Effector CD4-positive, alpha-beta T cell (primary cell): ENCODE measurements at regions not wholly inside any gene's neighbourhood (a gene's known extent, or its start where the extent isn't known, plus 50 kb on each side); places are given as distances from the start of the nearest gene placed in this dataset.
"Not testable (repeated sequence)": the region's sequence is repeated elsewhere in the genome, so short reads cannot be mapped to it uniquely, and the experiment has no call there.

ENCODE experiments used
- DNase-seq: peaks from one replicate; pipeline ENCODE4 v3.0.0-alpha.2; 2020

DNA sequence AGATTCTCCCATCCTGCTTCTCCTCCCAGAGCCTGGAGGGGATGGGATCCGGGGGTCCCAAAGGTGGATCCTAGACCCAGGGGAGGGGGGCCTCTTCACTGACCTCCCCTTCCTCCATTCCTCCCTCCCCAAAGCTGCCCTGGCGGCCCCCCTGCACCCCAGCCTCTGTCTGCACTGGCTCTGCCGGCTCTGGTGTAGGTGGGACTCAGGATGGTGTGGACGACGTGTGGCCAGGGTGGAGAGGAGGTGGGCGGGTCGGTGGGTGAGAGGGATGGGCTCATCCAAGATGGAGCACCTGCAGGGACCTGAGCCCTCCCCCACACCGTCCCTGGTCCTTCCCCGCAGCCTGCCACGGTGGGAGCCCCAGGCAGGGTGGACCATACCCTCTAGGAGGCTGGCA, 355.6 kb downstream of the TMEM121 start:
- DNase-seq: not testable (repeated sequence)

DNA sequence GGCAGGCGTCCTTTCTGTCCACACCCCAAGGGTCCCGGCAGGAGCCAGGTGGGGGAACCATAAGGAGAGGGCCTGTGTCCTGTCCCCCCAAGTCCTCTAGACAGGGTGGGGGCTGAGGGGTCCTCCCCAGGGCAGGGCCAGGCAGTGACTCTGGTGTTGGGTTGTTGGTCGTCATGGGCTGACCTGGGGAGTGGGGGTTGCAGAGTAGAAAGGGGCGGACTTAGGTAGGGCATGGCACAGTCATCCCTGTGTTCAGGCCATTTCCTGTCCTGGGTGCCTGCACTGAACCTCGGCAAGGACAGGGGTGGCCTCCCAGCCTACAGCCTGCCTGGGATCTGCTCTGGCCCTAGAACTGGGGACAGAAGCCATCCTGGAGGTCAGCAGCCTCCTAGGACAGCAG, 356.2 kb downstream of the TMEM121 start:
- no peak for DNase-seq

GRCh38 chr14:105883066-105884005, 357.0 kb downstream of the TMEM121 start:
- no peak for DNase-seq

GRCh38 chr14:105884192-105884807, 357.9 kb downstream of the TMEM121 start:
- DNase-seq: not testable (repeated sequence)

GRCh38 chr14:105884808-105885281, 358.5 kb downstream of the TMEM121 start:
- DNase-seq: no peak

- no peak for DNase-seq
These were observed 359.4 kb downstream of the TMEM121 start for GRCh38 chr14:105885561-105886320.

DNA sequence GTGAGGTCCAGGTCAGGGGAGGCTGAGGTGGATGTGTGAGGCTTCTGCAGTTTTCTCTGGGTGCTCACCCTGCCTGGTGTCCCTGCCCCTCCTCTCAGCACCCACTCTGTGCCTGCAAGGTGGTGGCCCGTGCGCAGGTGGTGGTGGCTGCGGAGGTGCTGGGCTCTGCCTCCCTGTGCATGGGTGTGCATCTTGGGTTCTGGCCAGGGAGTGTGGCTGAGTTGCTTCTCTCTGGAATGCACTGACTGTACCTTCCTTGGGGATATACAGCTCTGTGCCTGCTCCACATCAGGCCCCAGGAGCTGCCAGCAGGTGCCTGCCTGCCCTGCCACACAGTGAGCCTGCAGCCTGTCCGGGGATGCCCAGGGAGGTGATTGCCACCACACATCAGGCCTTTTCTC, 360.4 kb downstream of the TMEM121 start:
- not testable (repeated sequence) for DNase-seq

- DNase-seq: no peak
These were observed 361.3 kb downstream of the TMEM121 start for GRCh38 chr14:105887692-105888091.

- DNase-seq: no peak
These were observed 361.8 kb downstream of the TMEM121 start for GRCh38 chr14:105888151-105888550.

- no peak for DNase-seq
These were observed 362.6 kb downstream of the TMEM121 start for GRCh38 chr14:105888784-105889665.

DNA sequence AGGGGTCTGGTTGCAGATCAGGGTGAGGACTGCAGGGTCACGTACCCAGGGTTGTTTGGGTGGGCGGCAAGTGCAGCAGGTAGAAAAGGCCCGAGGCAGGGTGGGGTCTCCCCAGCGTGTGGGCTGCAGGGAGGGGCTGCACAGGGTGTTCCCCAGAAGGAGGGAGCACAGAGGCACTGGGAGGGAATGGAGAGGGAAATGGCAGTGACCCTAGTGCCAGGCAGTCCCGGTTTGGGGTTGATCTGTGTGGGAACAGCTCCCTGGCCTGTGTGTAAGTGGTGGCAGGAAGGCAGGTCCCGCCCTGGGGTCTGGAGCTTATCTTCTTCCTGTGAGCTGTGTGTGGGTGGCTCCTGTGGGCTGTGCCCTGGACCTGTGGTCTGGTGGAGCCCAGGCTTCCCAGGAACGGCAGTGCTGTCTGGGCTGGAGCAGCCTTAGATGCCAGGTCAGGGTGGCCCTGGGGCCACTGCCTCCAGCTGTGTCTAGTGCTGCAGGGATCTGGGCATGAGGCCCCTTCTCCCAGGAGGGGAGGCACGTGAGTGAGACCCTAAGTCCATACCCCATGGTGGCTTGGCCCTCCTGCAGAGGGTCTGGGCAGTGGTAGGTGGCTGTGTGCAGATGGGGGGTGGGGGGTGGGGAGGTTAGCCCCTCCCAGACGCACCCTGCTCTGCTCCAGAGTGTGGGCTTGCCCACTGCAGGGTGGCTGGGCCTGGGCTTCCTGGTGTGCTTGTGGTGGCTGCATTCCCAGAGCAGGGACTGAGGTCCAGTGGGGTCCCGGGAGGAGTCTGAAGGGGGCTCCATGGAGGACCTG, 363.5 kb downstream of the TMEM121 start:
- no peak for DNase-seq

DNA sequence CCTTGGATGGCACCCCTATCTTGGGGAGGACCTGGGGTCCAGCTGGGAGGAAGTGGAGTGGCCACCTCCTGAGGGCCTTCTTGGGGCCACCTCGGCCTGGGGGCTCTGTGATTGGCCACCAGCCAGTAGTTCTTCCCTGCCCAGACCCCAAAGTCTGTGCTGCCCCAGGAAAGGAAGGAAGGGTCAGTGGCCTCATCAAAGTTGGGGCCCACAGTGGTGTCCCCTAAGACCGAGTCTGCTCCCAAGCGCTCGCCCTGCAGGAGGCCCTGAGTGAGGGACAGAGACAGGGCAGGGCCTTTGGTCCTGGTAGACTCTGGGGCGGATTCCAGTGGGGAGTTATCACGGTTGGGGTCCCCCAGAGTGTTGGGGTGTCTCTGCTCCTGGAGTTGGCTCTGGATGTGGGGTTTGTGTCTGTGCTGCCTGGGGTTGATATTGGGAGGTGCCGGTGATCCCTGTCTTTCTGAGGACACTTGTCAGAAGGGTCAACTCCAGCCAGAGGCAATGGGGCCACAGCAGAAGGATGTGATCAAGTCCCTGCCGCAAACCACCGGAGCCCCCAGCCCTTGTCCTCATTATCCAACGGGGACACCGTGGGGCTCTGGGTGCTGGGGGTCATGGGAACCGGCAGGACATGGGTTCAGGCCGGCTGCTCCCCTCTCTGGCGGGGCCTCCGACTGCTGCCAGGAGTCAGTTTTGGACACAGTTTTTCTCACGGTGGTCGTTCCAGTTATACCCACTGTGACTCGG, 364.3 kb downstream of the TMEM121 start:
- no peak for DNase-seq

DNA sequence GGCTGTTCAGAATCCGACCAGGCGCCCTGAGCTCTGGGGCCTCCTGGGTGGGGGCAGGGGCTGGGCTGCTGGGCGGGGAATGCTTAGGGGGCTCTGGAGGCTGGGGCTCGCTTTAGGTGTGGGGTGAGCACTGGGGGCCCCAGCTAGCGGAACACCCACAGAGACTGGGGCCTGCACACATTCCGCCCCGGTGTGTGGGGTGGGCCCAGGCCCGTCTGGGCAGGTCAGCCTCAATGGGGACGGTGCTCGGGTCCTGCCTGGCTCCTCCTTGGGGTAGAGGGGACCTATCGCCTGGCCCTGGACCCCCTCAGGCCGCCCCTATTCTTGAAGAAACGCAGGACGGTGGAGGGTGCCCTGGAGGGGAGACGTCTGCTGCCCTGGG, 364.8 kb downstream of the TMEM121 start:
- DNase-seq: no peak

GRCh38 chr14:105891631-105892452, 365.5 kb downstream of the TMEM121 start:
- no peak for DNase-seq

DNA sequence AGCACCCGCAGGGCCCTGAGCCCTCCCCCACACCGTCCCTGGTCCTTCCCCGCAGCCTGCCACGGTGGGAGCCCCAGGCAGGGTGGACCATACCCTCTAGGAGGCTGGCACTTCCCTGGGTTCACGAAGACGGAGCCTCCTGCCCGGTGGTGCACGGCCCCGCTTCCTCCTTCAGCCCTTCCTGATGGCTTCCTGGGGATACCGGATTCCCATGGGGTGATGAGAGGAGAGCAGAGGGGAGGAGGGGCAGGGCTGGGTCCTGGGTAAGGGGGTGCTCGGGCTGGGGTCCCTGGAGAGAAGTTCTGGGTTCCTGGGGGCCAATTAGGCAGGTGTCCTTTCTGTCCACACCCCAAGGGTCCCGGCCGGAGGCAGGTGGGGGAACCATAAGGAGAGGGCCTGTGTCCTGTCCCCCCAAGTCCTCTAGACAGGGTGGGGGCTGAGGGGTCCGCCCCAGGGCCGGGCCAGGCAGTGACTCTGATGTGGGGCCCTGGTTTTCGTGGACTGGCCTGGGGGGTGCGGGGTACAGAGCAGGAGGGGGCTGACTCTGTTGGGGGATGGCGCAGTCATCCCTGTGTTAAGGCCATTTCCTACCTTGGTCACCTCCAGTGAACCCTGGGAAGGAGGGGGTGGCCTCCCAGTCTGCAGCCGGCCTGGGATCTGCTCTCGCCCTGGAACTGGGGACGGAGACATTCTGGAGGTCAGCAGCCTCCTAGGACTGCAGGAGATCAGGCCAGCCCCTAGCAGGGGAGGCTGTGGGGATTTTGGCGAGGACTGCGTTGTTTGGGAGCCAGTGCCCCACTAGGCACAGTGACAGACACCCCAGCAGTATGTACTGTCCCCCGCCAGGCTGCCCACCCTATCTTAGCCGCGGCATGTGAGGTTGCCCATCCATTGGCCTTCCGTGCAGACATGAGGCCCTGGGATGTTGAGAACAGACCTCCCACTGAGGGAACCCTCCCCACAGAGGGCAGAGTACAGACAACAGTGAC, 366.4 kb downstream of the TMEM121 start:
- not testable (repeated sequence) for DNase-seq

- not testable (repeated sequence) for DNase-seq
These were observed 367.3 kb downstream of the TMEM121 start for GRCh38 chr14:105893686-105894085.

- no peak for DNase-seq
These were observed 368.0 kb downstream of the TMEM121 start for GRCh38 chr14:105894125-105894977.
